ENCODE measurements at regions not wholly inside any gene's neighbourhood (a gene's known extent, or its start where the extent isn't known, plus 50 kb on each side); places are given as distances from the start of the nearest gene placed in this dataset.

DNA sequence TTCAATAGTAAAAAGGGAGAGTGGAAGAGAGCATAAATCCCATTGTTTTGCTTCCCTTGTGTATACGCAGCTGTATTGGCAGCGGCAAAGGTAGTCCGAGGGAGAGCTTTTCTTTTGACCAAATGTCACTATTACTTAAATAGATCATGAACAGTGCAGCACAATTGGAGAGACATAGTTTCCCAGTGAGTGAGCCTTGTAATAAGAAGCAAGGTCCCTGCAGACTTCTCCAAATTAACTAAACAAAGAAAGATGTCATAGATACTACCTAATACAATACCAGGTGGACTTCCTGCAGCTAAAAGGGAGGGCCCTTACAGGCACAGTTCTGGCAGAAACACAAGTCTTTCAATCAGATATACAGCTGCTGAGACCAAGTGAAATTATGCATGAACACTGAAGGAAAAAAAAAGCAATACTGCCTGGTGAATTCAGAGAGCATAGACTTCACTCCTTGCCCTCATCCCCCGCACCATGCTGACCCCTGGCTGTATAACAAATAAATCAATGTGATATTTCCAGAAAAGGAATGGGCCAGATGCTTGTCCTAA lies 404.7 kb upstream of the CDH2 start:
- ChIA-PET CTCF (no interaction called here), POLR2A (ENCODE audit: low non-redundant PET) (no interaction called here)
- Histone ChIP-seq H3K4me1 (ENCODE audit: insufficient read depth, low read length, poor library complexity, severe bottlenecking) (peaks cover 7% of the 10 kb centered on the region), H3K9me3 (ENCODE audit: low read depth, low read length, poor library complexity, severe bottlenecking) (no peaks in the 10 kb centered on the region), H3K4me3 (ENCODE audit: low read depth, low read length, poor library complexity, severe bottlenecking) (no peak overlapping the region), H3K27ac (ENCODE audit: low read depth, low read length, poor library complexity, severe bottlenecking) (no peak overlapping the region), H3K36me3 (ENCODE audit: insufficient read depth, low read length, poor library complexity, severe bottlenecking) (no peaks in the 10 kb centered on the region), H3K27me3 (replicated peaks; ENCODE audit: insufficient read depth, low read depth, low read length, poor library complexity) (no peaks in the 10 kb centered on the region)
- DNase-seq (ENCODE audit: low spot score): no peak
- BruUV-seq (replicated peaks): no TSS peak
- no peak for TF ChIP-seq EZH2 (IDR thresholded peaks at IDR 0.05; ENCODE audit: borderline replicate concordance, low read depth, low read length, poor library complexity, severe bottlenecking)
- TF ChIP-seq, protein P1, sequence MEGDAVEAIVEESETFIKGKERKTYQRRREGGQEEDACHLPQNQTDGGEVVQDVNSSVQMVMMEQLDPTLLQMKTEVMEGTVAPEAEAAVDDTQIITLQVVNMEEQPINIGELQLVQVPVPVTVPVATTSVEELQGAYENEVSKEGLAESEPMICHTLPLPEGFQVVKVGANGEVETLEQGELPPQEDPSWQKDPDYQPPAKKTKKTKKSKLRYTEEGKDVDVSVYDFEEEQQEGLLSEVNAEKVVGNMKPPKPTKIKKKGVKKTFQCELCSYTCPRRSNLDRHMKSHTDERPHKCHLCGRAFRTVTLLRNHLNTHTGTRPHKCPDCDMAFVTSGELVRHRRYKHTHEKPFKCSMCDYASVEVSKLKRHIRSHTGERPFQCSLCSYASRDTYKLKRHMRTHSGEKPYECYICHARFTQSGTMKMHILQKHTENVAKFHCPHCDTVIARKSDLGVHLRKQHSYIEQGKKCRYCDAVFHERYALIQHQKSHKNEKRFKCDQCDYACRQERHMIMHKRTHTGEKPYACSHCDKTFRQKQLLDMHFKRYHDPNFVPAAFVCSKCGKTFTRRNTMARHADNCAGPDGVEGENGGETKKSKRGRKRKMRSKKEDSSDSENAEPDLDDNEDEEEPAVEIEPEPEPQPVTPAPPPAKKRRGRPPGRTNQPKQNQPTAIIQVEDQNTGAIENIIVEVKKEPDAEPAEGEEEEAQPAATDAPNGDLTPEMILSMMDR (conservative IDR thresholded peaks at IDR 0.05; ENCODE audit: low read depth, low read length): no peak
- intact Hi-C loops (cut with micrococcal nuclease; ENCODE audit: unreplicated experiment): no loop called here

DNA sequence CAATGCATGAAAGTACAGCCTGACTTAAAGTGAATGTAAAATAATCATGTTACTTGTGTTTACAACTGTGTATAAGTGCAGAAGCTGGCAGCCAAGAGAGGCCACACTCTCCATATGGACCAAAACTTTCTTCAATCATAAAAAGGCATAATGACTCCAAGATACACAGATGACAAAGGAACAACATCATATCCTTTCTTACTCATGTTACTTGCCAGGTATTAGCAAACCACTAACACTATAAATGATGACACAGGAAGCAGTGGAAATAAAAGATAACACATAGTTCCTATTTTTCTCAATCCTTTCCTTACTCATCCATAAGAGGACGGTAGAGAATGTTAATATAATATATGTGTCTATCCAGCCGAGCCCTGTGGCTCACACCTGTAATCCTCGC lies 400.0 kb upstream of the CDH2 start:
- Histone ChIP-seq H3K27ac (ENCODE audit: low read depth, low read length, poor library complexity, severe bottlenecking) (no peak overlapping the region), H3K4me3 (ENCODE audit: low read depth, low read length, poor library complexity, severe bottlenecking) (no peak overlapping the region), H3K9me3 (ENCODE audit: low read depth, low read length, poor library complexity, severe bottlenecking) (no peaks in the 10 kb centered on the region), H3K4me1 (ENCODE audit: insufficient read depth, low read length, poor library complexity, severe bottlenecking) (peaks cover 2% of the 10 kb centered on the region), H3K27me3 (replicated peaks; ENCODE audit: insufficient read depth, low read depth, low read length, poor library complexity) (no peaks in the 10 kb centered on the region), H3K36me3 (ENCODE audit: insufficient read depth, low read length, poor library complexity, severe bottlenecking) (no peaks in the 10 kb centered on the region)
- ChIA-PET POLR2A (ENCODE audit: low non-redundant PET) (no interaction called here), CTCF (no interaction called here)
- TF ChIP-seq, protein P1 (conservative IDR thresholded peaks at IDR 0.05; ENCODE audit: low read depth, low read length): no peak
- no peak for TF ChIP-seq EZH2 (IDR thresholded peaks at IDR 0.05; ENCODE audit: borderline replicate concordance, low read depth, low read length, poor library complexity, severe bottlenecking)
- no peak for DNase-seq (ENCODE audit: low spot score)
- intact Hi-C loops (cut with micrococcal nuclease; ENCODE audit: unreplicated experiment): no loop called here
- BruUV-seq (replicated peaks): no TSS peak

DNA sequence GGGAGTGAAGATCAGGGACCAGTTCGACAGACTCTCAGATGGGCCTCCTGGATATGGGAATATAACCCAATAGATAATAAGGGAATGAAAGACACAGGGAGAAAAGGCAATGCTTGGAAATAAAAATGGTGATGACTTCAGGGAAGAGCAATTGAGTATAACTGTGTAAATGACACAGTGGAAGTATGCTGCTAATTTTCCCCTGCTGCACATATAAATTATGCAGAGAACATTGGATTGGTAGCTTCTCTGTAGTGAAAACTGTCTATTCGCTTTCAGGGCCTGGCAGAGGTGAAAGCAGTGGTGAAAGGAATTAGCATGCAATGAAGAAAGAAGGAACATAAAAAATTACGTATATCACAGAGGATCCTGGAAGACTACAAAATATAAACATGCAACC lies 398.2 kb upstream of the CDH2 start:
- Histone ChIP-seq H3K36me3 (ENCODE audit: insufficient read depth, low read length, poor library complexity, severe bottlenecking) (no peaks in the 10 kb centered on the region), H3K27me3 (replicated peaks; ENCODE audit: insufficient read depth, low read depth, low read length, poor library complexity) (no peaks in the 10 kb centered on the region), H3K27ac (ENCODE audit: low read depth, low read length, poor library complexity, severe bottlenecking) (no peak overlapping the region), H3K4me1 (ENCODE audit: insufficient read depth, low read length, poor library complexity, severe bottlenecking) (no peaks in the 10 kb centered on the region), H3K4me3 (ENCODE audit: low read depth, low read length, poor library complexity, severe bottlenecking) (no peak overlapping the region), H3K9me3 (ENCODE audit: low read depth, low read length, poor library complexity, severe bottlenecking) (peaks cover 3% of the 10 kb centered on the region)
- CTCF ChIA-PET: no interaction called here
- POLR2A ChIA-PET (ENCODE audit: low non-redundant PET): no interaction called here
- intact Hi-C loops (cut with micrococcal nuclease; ENCODE audit: unreplicated experiment): no loop called here
- TF ChIP-seq EZH2 (IDR thresholded peaks at IDR 0.05; ENCODE audit: borderline replicate concordance, low read depth, low read length, poor library complexity, severe bottlenecking): no peak
- TF ChIP-seq, protein P1 (conservative IDR thresholded peaks at IDR 0.05; ENCODE audit: low read depth, low read length): no peak
- DNase-seq (ENCODE audit: low spot score): no peak
- BruUV-seq (replicated peaks): no TSS peak

Measured in A673 (cell line).